ENCODE measurements at regions not wholly inside any gene's neighbourhood (a gene's known extent, or its start where the extent isn't known, plus 50 kb on each side); places are given as distances from the start of the nearest gene placed in this dataset.

DNA sequence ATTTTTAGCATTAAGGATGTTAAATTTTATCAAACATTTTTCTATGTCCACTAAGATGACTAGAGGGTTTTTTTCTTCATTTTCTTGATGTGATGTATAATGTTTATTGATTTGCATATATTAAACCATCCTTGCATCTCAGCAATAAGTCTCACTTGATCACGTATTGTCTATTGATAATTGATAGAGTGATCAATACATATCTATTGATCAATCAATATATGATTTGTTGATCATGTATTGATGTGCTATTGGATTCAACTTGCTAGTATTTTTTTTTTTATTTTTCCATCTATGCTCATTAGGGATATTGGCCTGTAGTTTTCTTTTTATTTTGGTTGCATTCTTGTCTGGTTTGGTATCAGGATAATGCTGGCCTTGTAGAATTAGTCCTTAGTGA lies 2202.0 kb downstream of the PCDH9 start:
- in situ Hi-C loops (cut with MboI; ENCODE audit: low sequenced_read_pairs) (no loop called here), dilution Hi-C loops (cut with HindIII; ENCODE audit: low sequenced_read_pairs, unreplicated experiment) (no loop called here), intact Hi-C loops (cut with micrococcal nuclease) (no loop called here)
- Histone ChIP-seq H2BK120ac (ENCODE audit: low read depth, low read length) (no peak overlapping the region), H3K23ac (ENCODE audit: low read depth, low read length) (no peak overlapping the region), H4K91ac (ENCODE audit: insufficient read depth, low read depth, low read length) (no peak overlapping the region), H3K14ac (replicated peaks; ENCODE audit: low read depth, low read length) (no peak overlapping the region), H2BK15ac (ENCODE audit: low read depth, low read length) (no peak overlapping the region), H3K4ac (ENCODE audit: low read depth, low read length) (no peak overlapping the region), H4K20me1 (ENCODE audit: insufficient read depth, low read length) (no peaks in the 10 kb centered on the region), H3K9me1 (ENCODE audit: insufficient read depth, low read length) (peaks cover 3% of the 10 kb centered on the region; the same call in 1 of the 2 replicates), H2BK5ac (ENCODE audit: low read depth, low read length, poor library complexity, severe bottlenecking) (no peak overlapping the region), H3K18ac (ENCODE audit: low read depth, low read length) (no peak overlapping the region), H3K27ac (ENCODE audit: insufficient read depth, low read length) (no peak overlapping the region), H3K56ac (ENCODE audit: extremely low read depth, insufficient read depth, low read length) (no peak overlapping the region), H2AFZ (replicated peaks; ENCODE audit: low read length, poor library complexity) (no peak overlapping the region), H3K4me3 (ENCODE audit: insufficient read depth, low read depth, low read length) (no peak overlapping the region), H3K79me1 (ENCODE audit: low read depth in 1 of 2, low read length in 2 of 2) (no peaks in the 10 kb centered on the region), H2AK9ac (replicated peaks; ENCODE audit: low read depth, low read length, poor library complexity) (no peak overlapping the region), H4K5ac (ENCODE audit: low read depth, low read length) (no peak overlapping the region), H3K36me3 (ENCODE audit: control insufficient read depth, insufficient read depth, low read length) (no peaks in the 10 kb centered on the region), H3K27me3 (ENCODE audit: control insufficient read depth, insufficient read depth, low read length) (no peaks in the 10 kb centered on the region), H3K9ac (ENCODE audit: low read depth, low read length) (no peak overlapping the region), H4K8ac (ENCODE audit: low read depth in 2 of 2, low read length in 2 of 2) (no peak overlapping the region), H3K4me2 (ENCODE audit: low read depth, low read length) (no peak overlapping the region), H3K9me3 (ENCODE audit: control insufficient read depth, insufficient read depth, low read length) (no peaks in the 10 kb centered on the region), H3K4me1 (ENCODE audit: control insufficient read depth, insufficient read depth, low read length) (no peaks in the 10 kb centered on the region), H2BK20ac (ENCODE audit: low read depth, low read length) (no peak overlapping the region), H2AK5ac (ENCODE audit: low read depth, low read length) (no peak overlapping the region)
- DNase-seq (no peak), ATAC-seq (ENCODE audit: low read depth) (no peak)
- ChIA-PET POLR2A (ENCODE audit: unreplicated experiment) (no interaction called here), CTCF (no interaction called here)
- no CpG with 5 or more reads among the region's 1 CpG for WGBS, 2 experiments (ENCODE audit: extremely low coverage in 2 of 2, insufficient read length in 1 of 2)
- no TSS peak for BruUV-seq (replicated peaks)
- TF ChIP-seq BHLHE40 (IDR thresholded peaks at IDR 0.05; ENCODE audit: low read depth, low read length) (no peak), NFE2L2 (IDR thresholded peaks at IDR 0.05; ENCODE audit: low read depth, low read length) (no peak), MAFK (IDR thresholded peaks at IDR 0.05; ENCODE audit: low read depth, low read length) (no peak), SMC3 (IDR thresholded peaks at IDR 0.05; ENCODE audit: low read depth, low read length) (no peak), FOS (IDR thresholded peaks at IDR 0.05; ENCODE audit: low read depth, low read length) (no peak), POLR2A (IDR thresholded peaks at IDR 0.05; ENCODE audit: low read depth, low read length) (no peak), RAD21 (IDR thresholded peaks at IDR 0.05; ENCODE audit: low read length) (no peak), MXI1 (IDR thresholded peaks at IDR 0.05; ENCODE audit: borderline replicate concordance, low read depth, low read length) (no peak)
